ENCODE measurements at regions not wholly inside any gene's neighbourhood (a gene's known extent, or its start where the extent isn't known, plus 50 kb on each side); places are given as distances from the start of the nearest gene placed in this dataset.

DNA sequence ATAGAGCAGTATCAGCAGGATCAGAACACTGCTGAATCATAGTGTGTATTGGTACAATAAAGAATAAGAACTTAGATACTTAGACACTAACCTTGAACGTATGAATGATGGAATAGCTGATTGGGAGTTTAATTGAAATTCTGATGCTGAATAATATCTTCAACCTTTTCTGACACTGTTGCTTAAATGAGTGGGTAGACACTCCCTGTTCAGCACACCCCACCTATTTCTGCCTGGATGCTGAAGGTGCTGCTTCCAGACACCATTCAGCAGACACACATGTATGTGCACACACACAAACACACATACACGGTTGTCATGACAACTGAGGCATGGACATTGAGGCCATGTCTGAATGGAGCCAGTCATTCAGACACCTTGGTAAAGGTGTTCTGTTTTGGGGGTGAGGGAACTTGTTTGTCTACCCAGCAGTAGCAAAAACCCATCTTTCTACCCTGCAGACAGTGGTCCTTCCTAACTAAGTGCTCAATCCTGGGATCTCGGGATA is 54.3 kb downstream of the TMEM215 start:
- H3K4me1 ChIP-seq = no peaks in the 10 kb centered on the region
- H3K36me3 ChIP-seq = no peaks in the 10 kb centered on the region
- peaks cover 9% of the 10 kb centered on the region for H3K27me3 ChIP-seq (ENCODE audit: low read depth)
- no peak overlapping the region for H3K27ac ChIP-seq (replicated peaks)
- intact Hi-C loops (cut with micrococcal nuclease) = no loop called here
- TF ChIP-seq, protein P1, sequence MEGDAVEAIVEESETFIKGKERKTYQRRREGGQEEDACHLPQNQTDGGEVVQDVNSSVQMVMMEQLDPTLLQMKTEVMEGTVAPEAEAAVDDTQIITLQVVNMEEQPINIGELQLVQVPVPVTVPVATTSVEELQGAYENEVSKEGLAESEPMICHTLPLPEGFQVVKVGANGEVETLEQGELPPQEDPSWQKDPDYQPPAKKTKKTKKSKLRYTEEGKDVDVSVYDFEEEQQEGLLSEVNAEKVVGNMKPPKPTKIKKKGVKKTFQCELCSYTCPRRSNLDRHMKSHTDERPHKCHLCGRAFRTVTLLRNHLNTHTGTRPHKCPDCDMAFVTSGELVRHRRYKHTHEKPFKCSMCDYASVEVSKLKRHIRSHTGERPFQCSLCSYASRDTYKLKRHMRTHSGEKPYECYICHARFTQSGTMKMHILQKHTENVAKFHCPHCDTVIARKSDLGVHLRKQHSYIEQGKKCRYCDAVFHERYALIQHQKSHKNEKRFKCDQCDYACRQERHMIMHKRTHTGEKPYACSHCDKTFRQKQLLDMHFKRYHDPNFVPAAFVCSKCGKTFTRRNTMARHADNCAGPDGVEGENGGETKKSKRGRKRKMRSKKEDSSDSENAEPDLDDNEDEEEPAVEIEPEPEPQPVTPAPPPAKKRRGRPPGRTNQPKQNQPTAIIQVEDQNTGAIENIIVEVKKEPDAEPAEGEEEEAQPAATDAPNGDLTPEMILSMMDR (IDR thresholded peaks at IDR 0.05; ENCODE audit: borderline replicate concordance) = no peak
- H3K9me3 ChIP-seq (replicated peaks) = no peaks in the 10 kb centered on the region
- no peak overlapping the region for H3K4me3 ChIP-seq
- no peak for DNase-seq

DNA sequence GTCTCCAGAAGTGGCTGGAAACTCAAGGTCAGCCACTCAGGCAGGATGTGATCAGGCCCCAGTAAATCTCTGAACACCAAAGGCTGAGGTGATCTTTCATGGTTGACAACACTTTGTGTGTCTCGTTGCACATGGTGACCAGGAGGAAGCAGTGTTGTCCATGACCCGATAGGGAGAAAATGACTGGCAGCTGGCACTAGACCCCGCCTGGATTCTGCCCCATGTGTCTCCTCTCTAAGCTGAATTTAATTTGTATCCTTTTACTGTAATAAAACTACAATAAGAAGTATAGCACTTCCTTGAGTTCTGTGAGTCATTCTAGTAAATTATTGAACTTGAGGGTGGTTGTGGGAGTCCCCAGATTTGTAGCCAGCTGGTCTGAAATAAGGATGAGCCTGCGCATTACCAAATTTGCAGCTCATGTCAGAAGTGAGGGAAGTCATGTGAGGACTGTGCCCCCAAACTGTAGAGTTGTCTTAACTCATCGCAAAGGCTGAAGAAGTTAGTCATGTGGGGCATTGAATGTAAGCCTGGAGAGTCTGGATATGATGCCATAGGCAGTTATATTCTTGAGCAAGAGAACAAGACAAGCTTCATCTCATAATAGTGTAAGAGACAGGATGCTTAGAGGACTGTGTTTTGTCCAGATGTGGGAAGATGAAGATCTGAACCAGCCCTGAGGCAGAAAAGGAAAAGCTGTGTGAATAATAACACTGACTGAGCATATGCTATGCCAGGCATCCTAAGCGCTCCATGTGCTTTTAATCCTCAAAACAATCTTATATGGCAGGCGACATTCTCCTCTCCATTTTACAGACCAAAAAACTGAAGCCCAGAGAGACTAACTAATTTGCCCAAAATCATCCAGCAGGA is 55.9 kb downstream of the TMEM215 start:
- H3K27me3 ChIP-seq (ENCODE audit: low read depth) = peaks cover 20% of the 10 kb centered on the region
- H3K27ac ChIP-seq (replicated peaks) = no peak overlapping the region
- intact Hi-C loops (cut with micrococcal nuclease) = no loop called here
- TF ChIP-seq, protein P1 (IDR thresholded peaks at IDR 0.05; ENCODE audit: borderline replicate concordance) = no peak
- H3K36me3 ChIP-seq = no peaks in the 10 kb centered on the region
- H3K9me3 ChIP-seq (replicated peaks) = no peaks in the 10 kb centered on the region
- no peak overlapping the region for H3K4me3 ChIP-seq
- DNase-seq = no peak
- H3K4me1 ChIP-seq = no peaks in the 10 kb centered on the region

DNA sequence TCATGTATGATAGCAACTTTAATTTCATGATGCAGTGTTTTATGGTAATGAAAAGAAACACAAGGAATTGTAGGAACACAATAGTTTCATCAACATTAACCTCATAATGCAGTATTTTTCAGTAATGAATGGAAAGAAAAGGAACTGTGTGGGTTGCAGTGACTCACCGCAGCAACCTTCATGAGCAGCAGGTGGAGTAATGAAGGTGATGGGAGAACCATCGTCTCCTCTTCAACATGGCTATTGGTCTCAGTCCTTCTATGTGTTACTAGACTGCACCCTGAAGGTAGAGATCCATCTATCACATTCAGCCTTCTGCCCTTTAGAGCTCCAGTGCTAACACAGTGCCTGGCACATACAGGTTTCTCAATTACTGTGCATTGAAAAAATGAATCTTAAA is 58.0 kb downstream of the TMEM215 start:
- TF ChIP-seq, protein P1 (IDR thresholded peaks at IDR 0.05; ENCODE audit: borderline replicate concordance) = no peak
- Histone ChIP-seq H3K27me3 (ENCODE audit: low read depth) (peaks cover 33% of the 10 kb centered on the region), H3K4me1 (no peaks in the 10 kb centered on the region), H3K27ac (replicated peaks) (no peak overlapping the region), H3K4me3 (no peak overlapping the region), H3K9me3 (replicated peaks) (no peaks in the 10 kb centered on the region), H3K36me3 (no peaks in the 10 kb centered on the region)
- intact Hi-C loops (cut with micrococcal nuclease) = no loop called here
- DNase-seq = no peak

DNA sequence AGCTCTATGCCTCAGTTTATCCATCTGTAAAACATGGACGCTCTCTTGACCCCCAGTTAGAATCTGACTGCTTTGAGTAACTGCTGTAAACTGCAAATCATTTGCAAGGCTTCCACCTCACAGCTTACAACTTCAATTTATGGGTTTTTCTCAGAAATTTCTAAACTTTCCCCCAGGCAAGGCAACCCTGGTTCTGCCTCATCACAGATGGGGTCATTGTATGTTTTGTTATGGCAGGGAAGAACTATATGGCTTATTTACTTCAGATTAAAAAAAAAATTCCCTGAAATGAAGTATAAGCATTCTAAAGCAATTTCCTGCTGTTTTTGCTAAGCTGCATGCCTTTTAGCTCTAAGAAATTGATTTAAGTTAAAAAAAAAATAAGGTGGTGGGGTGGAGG is 60.0 kb downstream of the TMEM215 start:
- intact Hi-C loops (cut with micrococcal nuclease) = no loop called here
- H3K27me3 ChIP-seq (ENCODE audit: low read depth) = peaks cover 39% of the 10 kb centered on the region
- H3K4me1 ChIP-seq = no peaks in the 10 kb centered on the region
- H3K9me3 ChIP-seq (replicated peaks) = no peaks in the 10 kb centered on the region
- DNase-seq = no peak
- H3K4me3 ChIP-seq = no peak overlapping the region
- H3K27ac ChIP-seq (replicated peaks) = no peak overlapping the region
- H3K36me3 ChIP-seq = no peaks in the 10 kb centered on the region
- TF ChIP-seq, protein P1 (IDR thresholded peaks at IDR 0.05; ENCODE audit: borderline replicate concordance) = no peak

DNA sequence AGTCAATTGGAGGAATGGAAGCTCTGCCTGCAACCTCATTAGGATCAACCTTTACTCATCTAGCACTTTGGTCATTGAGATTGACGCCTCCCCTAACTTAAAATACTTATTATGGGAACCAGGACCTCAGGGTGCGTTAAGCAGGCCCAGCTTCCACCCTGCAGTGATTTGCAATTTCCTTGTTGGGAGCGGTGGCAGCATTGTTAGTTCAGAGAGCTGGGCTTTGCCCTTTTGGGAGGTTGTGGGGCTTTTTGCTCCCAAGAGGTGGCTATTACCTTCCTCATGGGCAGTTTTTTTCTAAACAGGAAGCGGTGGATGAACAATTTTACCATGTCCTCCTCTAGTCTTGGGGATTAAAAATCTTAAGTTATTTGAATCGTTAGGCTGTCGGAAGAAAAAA is 60.9 kb downstream of the TMEM215 start:
- intact Hi-C loops (cut with micrococcal nuclease) = no loop called here
- H3K27me3 ChIP-seq (ENCODE audit: low read depth) = peaks cover 44% of the 10 kb centered on the region
- no peaks in the 10 kb centered on the region for H3K9me3 ChIP-seq (replicated peaks)
- no peaks in the 10 kb centered on the region for H3K4me1 ChIP-seq
- H3K4me3 ChIP-seq = no peak overlapping the region
- TF ChIP-seq, protein P1 (IDR thresholded peaks at IDR 0.05; ENCODE audit: borderline replicate concordance) = no peak
- H3K27ac ChIP-seq (replicated peaks) = no peak overlapping the region
- DNase-seq = no peak
- H3K36me3 ChIP-seq = no peaks in the 10 kb centered on the region
